ENCODE measurements at regions not wholly inside any gene's neighbourhood (a gene's known extent, or its start where the extent isn't known, plus 50 kb on each side); places are given as distances from the start of the nearest gene placed in this dataset.

GRCh38 chr12:97229004-97229403, 233.6 kb upstream of the RMST start:
- TF ChIP-seq EZH2 (IDR thresholded peaks at IDR 0.05) (no peak), POLR2AphosphoS5 (IDR thresholded peaks at IDR 0.05; ENCODE audit: borderline replicate concordance, low read depth, low read length) (no peak)

Data from SK-N-MC (cell line).